Kidney (tissue), 13 donors: ENCODE measurements at regions not wholly inside any gene's neighbourhood (a gene's known extent, or its start where the extent isn't known, plus 50 kb on each side); places are given as distances from the start of the nearest gene placed in this dataset.

Source experiments
- DNase-seq, 5 donors: peaks; one replicate each; pipeline ENCODE4 v3.0.0-alpha.2; 2013 to 2020
- FAIRE-seq: peaks from 2 replicates; lab custom pipeline; 2012; peaks lifted over from hg19 to GRCh38; lab: Jason Lieb, UNC
- H3K27ac ChIP-seq, 2 donors: one replicate each; pipeline ENCODE4 v1.7.0; 2013; ENCODE audit warnings: low read depth in 2 of 2, low read length in 2 of 2, inconsistent platforms in 1 of 2
- H3K27me3 ChIP-seq: one replicate; pipeline ENCODE4 v1.7.1; 2013; ENCODE audit warnings: low read length, inconsistent platforms; ENCODE audit not compliant: control insufficient read depth, insufficient read depth
- H3K36me3 ChIP-seq, 3 donors: one replicate each; pipeline versions ENCODE4 v1.7.0 to v1.7.1; 2013; ENCODE audit warnings: low read length in 3 of 3, control low read depth in 1 of 3, inconsistent platforms in 1 of 3; ENCODE audit not compliant: insufficient read depth in 3 of 3, control insufficient read depth in 2 of 3
- H3K4me1 ChIP-seq, 3 donors: one replicate each; pipeline versions ENCODE4 v1.7.0 to v1.7.1; 2013; ENCODE audit warnings: low read length in 3 of 3, inconsistent platforms in 1 of 3, low read depth in 1 of 3; ENCODE audit not compliant: control insufficient read depth in 2 of 3, insufficient read depth in 2 of 3
- H3K4me3 ChIP-seq, 3 donors: one replicate each; pipeline versions ENCODE4 v1.7.0 to v1.8.1; 2013; ENCODE audit warnings: low read length in 3 of 3, control low read depth in 1 of 3, inconsistent platforms in 1 of 3
- H3K9ac ChIP-seq, 3 donors: one replicate each; pipeline versions ENCODE4 v1.7.0 to v1.7.1; 2013; ENCODE audit warnings: low read length in 3 of 3, control low read depth in 1 of 3, inconsistent platforms in 1 of 3
- H3K9me3 ChIP-seq, 3 donors: one replicate each; pipeline versions ENCODE4 v1.7.0 to v1.7.1; 2013; ENCODE audit warnings: low read length in 3 of 3, control low read depth in 1 of 3, inconsistent platforms in 1 of 3; ENCODE audit not compliant: control insufficient read depth in 2 of 3, insufficient read depth in 1 of 3
- intact Hi-C: fragments of 100-400 bp; cut with DNase I; formaldehyde crosslinking; loops from one replicate; pipeline ENCODE4 v1.11.1; 2022
- TF ChIP-seq, protein P1 (sequence below): IDR thresholded peaks from 3 replicates; pipeline ENCODE4 v1.5.1; 2012; ENCODE audit warnings: mild to moderate bottlenecking, moderate library complexity, borderline replicate concordance; ENCODE audit not compliant: insufficient read depth; ENCODE audit errors: extremely low read depth
- donor health status: control.
- donor health status: control.
- donor health status: control.
- donor health status: control.
- donor health status: control.
- donor health status: DM: yes; HTN: yes; CAD: no.
- donor health status: Normal renal cell carcinoma (clear cell type).

DNA sequence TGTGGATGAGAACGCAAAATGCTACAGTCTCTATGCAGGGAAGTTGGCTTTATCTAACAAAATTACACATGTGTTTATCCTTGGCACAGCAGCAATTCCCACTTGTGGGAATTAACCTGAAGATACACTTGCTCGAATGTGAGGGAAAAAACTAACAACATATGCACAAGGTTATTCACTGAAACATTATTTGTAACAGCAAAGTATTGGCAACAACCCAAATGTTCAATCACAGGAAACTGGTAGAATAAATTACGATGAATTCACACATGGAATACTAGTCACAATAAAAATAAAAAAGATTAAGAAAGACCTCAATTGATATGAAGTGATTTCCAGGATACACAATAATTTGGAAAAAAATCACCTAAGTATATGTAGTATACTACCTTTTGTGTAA is 68.1 kb upstream of the OGFRL1 start:
- no peak overlapping the region for H3K4me3 ChIP-seq
- TF ChIP-seq, protein P1, sequence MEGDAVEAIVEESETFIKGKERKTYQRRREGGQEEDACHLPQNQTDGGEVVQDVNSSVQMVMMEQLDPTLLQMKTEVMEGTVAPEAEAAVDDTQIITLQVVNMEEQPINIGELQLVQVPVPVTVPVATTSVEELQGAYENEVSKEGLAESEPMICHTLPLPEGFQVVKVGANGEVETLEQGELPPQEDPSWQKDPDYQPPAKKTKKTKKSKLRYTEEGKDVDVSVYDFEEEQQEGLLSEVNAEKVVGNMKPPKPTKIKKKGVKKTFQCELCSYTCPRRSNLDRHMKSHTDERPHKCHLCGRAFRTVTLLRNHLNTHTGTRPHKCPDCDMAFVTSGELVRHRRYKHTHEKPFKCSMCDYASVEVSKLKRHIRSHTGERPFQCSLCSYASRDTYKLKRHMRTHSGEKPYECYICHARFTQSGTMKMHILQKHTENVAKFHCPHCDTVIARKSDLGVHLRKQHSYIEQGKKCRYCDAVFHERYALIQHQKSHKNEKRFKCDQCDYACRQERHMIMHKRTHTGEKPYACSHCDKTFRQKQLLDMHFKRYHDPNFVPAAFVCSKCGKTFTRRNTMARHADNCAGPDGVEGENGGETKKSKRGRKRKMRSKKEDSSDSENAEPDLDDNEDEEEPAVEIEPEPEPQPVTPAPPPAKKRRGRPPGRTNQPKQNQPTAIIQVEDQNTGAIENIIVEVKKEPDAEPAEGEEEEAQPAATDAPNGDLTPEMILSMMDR = no peak
- no peaks in the 10 kb centered on the region for H3K27me3 ChIP-seq
- no peak overlapping the region for H3K9ac ChIP-seq
- H3K27ac ChIP-seq = no peak overlapping the region
- no peaks in the 10 kb centered on the region for H3K9me3 ChIP-seq
- H3K36me3 ChIP-seq = no peaks in the 10 kb centered on the region
- H3K4me1 ChIP-seq = no peaks in the 10 kb centered on the region
- FAIRE-seq (no peak), DNase-seq (no peak)
- intact Hi-C loops = no loop called here

- no peaks in the 10 kb centered on the region for H3K4me1 ChIP-seq
- no peak for DNase-seq
- TF ChIP-seq, protein P1 = no peak
- intact Hi-C loops = no loop called here
- no peaks in the 10 kb centered on the region for H3K27me3 ChIP-seq
- H3K9ac ChIP-seq = no peak overlapping the region
- no peak overlapping the region for H3K4me3 ChIP-seq
- no peaks in the 10 kb centered on the region for H3K9me3 ChIP-seq
- no peak overlapping the region for H3K27ac ChIP-seq
- H3K36me3 ChIP-seq = no peaks in the 10 kb centered on the region
- FAIRE-seq = no peak
Measured at GRCh38 chr6:71222671-71223070, 65.9 kb upstream of the OGFRL1 start.

DNA sequence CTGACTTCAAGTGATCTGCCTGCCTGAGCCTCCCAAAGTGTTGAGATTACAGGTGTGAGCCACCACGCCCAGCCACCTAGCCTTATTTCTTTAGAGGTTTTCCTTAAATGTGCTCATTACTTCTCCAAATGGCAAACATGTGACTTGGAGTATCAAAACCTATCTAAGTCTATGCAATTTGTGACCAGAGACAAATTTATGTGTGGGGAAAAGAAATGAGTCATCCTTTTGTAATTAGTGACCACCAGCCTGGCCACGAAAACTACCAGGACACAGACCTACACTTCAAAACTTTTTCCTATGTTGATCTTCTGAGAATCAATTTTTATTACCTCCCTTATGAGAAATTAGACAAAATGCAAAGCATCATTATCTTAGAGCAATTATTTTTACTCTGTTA is 64.6 kb upstream of the OGFRL1 start:
- TF ChIP-seq, protein P1 = no peak
- FAIRE-seq (no peak), DNase-seq (no peak)
- Histone ChIP-seq H3K4me1 (no peaks in the 10 kb centered on the region), H3K27me3 (no peaks in the 10 kb centered on the region), H3K36me3 (no peaks in the 10 kb centered on the region), H3K27ac (no peak overlapping the region), H3K9ac (no peak overlapping the region), H3K4me3 (no peak overlapping the region), H3K9me3 (no peaks in the 10 kb centered on the region)
- intact Hi-C loops = no loop called here

GRCh38 chr6:71226151-71226550 is 62.5 kb upstream of the OGFRL1 start:
- H3K4me3 ChIP-seq = no peak overlapping the region
- no peak overlapping the region for H3K9ac ChIP-seq
- DNase-seq (no peak), FAIRE-seq (no peak)
- no peak overlapping the region for H3K27ac ChIP-seq
- no peaks in the 10 kb centered on the region for H3K9me3 ChIP-seq
- intact Hi-C loops = no loop called here
- no peaks in the 10 kb centered on the region for H3K27me3 ChIP-seq
- TF ChIP-seq, protein P1 = no peak
- H3K4me1 ChIP-seq = no peaks in the 10 kb centered on the region
- no peaks in the 10 kb centered on the region for H3K36me3 ChIP-seq
